UCSD-AML1 (cell line): ENCODE measurements at regions not wholly inside any gene's neighbourhood (a gene's known extent, or its start where the extent isn't known, plus 50 kb on each side); places are given as distances from the start of the nearest gene placed in this dataset.

ENCODE experiments used
- DNase-seq: peaks from one replicate; lab custom pipeline; 2025; ENCODE audit not compliant: unreplicated experiment; lab: John Stamatoyannopoulos, UW

DNA sequence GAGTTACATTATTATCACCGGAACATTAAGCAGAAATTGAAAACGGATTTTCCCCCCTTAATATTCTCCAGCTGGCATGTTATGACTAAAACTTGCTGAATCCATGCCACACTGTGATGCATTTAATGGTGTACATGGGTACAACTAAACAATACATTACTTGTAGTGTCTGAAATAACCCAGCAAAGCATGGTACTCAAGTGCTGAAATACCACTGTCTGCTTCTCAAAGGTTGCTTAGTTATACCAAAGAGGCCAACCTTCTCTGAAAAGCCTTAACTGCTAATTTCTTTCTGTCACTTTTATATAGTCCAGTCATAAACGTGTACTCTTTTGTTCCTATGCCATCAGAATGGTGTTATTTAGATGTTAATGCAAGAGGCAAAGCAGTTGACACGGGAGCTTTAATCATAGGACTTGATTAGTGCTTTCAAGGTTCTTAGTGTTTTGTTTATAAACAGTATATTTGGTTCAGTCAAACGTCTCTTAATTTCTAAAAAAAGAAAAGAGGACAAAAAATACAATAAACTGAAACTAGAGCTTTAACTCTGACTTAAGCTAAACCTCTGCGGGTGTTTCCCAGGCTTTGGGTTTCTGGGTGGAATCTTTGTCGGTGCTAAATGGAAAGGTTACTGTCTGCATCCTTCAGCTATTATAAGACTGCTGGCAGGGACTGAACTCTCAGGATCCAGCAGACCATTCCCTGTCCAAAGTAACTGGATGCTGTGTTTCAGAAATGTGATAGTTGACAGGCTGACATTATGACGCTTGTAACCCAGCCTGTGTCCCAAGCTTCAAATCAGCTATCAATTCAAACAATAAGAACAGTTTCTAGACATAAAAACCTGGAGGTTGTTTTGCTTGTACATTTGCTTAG lies 202.6 kb downstream of the PPP1R3A start:
- DNase-seq = no peak

DNA sequence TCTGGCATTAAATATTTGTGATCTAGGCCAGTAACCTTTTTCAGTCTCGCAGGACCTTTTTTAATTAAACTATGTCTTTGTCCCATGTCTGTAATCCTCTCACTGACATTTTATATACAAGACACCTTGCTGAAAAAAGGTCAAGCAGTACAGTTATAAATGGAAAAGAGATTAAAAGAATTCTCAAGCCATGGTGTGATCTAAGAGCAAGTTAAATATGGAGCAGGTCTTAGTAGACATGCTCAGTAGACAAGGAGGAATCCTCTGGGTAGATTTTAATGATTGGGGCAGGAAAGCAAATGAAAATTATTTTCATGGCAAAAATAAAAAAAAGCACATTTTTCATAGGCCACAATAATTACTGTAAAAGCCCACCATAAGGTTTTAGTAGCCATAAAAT lies 203.5 kb downstream of the PPP1R3A start:
- no peak for DNase-seq

DNA sequence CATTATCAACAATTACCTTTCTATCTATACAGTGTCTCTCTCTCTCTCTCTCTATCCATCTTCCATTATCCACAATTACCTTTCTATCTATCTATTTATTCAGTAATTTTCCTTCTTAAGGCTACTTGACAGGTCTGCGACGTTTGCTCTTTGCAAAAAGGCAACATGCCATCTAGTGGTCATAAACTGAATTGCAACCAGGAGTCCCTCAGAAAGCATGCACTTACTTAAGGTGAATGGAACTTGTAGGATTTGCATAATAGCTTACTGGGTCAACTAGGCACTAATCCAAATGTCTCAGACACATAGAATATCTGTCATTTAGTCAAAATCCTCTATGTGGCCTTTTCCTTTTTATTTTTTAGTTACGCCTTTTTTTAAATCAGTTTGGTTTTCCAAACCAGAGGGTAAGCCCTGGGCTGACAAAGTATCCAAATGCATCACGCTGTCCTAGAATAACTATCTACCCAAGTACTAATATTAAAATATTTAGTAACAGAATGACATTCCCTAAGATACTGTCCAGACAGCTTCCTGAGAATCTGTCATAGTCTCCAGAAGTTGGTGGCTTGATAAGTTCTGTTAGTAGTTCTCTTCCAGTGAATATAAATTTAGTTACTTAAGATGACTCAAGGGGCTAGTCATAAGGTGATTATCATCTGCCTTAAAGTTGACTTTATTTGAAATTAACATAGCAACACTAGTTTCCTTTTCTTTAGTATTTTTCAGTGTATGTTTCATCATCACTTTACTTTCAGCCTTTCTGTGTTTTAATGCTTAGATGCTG lies 208.3 kb downstream of the PPP1R3A start:
- DNase-seq = no peak

DNA sequence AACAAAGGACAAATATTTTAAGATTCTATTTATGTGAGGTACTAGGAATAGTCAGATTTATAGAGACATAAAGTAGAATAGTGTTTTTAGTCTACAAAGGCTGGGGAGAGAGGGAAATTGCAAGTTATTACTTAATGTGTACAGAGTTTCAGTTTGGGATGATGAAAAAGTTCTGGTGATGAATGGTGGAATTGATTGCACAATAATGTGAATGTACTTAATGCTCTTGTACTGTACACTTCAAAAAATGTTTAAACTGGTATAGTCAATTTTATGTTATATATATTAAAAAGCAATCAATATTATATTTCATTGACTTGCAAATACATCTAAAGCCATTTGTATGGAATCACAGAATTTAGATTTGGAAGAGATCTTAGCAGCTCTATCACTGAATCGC lies 213.4 kb downstream of the PPP1R3A start:
- DNase-seq = no peak

DNA sequence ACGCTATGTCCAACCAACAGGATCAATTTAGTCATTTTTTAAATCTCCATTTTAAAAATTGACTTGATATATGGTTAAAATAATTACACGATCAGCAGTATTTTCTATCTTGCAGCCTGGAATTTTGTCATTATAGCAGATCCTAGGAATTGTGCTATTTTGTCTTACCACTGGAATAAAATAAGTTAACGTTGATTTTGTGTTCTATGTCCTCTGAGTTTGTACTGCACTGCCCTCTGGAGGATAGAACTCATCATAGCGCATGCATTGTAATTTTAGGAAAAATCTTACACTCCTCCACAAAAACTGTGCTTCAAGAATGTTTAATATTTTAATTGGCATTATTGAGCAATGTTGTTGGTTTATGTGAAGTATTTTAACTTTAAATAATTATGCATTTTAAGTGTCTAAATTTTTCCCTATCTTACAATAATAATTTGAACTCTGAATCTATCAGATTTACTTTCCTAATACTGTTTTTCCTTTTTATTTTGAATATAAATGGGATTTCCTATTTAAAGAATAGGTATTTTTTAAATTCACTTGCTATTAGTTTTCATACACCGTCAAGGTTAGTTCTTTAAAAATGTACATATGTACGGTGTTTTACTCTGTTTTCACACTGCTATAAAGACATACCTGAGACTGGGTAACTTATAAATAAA lies 220.1 kb downstream of the PPP1R3A start:
- DNase-seq = no peak

DNA sequence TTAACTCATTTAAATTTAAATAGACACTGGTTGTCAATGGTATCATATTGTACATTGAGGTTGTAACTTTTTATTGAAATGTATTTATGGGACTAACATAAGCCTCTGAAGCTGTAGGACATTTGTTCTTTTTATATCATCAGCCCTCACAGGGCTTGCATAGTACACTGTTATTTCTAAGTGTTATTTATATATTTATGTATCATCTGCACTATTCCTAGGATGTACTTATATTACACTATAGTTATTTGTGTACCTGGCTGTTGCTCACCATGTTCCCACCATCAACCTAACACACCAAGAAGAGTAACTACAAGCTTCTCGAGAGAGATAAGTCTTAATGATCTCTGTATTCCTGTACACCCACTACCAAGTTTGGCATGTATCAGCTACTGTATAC lies 224.7 kb downstream of the PPP1R3A start:
- no peak for DNase-seq

DNA sequence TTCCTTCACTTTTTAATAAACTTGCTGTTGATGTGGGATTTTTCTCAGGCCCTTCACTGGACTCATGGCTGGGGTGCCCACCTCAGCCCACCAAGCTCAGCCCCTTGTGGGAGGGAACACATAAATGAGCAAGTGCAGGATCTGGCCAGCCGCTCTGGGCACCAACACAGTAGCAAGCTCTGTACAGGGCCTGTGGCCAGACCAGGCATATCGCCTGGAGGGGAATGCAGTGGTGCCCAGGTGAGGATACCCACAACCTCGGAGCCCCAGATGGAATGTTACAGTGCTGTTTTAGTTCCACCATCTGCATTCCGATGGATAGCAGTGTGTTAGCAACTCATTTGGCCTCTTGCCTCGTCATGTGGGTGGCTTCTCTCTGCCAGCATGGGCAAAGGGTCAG lies 234.6 kb downstream of the PPP1R3A start:
- no peak for DNase-seq

DNA sequence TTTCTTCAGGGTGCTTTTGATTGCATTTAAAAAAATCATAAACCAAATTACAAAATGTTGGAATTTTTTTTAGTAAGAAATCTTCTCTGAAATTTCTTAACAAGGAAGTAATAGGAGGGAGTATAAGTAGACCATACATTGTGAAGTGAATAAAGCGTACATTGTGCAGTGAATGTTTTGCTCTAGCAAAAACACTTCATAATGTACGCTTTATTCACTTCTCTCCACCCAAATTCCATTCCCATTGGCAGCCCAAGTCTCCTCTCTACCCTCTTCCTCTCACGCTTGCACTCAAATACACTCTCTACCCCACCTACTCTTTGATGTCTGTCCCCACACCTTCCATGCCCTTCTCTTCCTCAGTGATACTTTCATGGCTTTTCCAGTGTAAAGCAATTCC lies 241.0 kb downstream of the PPP1R3A start:
- DNase-seq = no peak

DNA sequence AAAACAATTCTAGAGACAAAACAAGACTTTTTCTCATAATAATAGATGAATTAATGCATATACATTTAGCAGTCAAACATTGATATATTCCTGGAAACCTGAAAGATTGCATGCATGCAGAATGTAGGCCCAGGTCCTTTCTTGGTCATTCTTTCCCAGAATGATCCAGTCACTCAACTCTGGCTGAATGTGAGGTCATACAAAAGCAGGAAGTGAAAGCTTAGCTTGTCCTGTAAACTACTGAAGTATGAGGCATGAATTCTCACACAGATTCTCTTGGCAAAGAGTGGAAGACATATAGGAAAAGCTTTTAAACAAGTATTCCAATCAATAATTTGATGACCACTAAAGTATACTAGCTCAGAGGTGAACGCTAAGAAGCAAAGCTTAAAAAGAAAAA lies 253.9 kb downstream of the PPP1R3A start:
- no peak for DNase-seq

DNA sequence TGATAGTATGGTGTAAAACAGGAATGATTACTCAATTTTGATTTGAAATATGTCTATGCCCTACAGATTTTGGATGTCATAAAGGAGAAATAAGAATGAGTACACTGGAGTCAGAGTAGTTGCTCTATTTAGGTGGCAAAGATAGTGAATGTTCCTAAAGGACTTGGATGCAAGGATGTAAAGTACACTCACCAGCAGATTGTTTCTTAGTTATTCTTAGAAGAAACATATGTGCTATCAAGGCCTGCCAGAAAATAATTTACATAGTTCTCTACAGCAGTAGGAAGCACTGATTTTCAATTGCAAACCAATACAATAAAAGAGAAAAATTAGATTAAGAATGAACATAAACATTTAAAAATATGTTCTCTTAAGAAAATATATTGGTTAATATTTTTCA lies 259.4 kb downstream of the PPP1R3A start:
- no peak for DNase-seq

DNA sequence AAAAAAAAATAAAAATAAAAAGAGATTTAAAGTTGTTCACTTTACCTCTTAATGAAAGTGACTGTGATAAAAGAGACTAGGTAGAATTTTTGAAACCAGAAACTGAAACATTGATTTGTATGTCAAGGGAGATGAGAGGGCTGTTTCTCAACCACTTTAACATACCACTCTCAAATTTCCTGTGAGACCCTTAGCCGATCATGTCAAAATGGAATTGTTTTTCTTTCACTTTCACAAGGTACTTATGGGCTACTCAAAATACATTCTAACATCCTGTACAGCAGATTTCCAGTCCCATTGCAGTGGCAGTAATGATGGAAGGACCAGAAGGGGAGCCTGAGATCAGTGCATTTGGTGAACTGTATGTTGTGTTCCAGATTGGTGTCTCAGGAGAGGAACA lies 261.2 kb downstream of the PPP1R3A start:
- DNase-seq = no peak

DNA sequence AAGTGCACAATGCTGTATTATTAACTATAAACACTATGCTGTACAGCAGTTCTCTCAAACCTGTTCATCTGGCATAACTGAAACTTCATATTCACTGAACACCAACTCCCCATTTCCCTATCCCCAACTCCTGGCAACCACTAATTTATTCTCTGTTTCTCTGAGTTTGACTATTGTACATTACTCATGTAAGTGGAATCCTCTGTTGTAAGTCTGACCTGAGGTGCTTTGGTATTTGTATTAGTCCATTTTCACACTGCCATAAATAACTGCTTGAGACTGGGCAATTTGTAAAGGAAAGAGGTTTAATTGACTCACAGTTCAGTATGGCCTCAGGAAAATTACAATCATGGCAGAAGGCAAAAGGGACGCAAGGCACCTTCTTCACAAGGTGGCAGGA lies 266.3 kb downstream of the PPP1R3A start:
- DNase-seq = no peak

DNA sequence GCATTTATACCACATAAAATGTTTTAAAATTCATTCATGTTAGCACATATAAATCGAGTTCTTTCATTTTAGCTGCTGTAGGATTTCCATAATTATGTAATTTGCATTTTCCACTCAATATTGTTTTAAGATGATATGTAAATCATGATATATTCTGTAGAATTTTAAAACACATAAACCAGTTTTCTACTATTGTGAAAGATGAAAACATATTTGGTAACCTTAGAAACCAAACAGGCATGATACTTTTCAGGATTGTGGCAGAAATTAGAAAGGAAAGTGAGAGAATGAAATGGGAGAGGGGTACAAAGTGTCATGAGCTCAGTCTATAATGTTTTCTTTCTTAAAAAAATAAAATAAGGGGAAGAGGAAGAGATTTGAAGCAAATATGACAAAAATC lies 269.3 kb downstream of the PPP1R3A start:
- no peak for DNase-seq

DNA sequence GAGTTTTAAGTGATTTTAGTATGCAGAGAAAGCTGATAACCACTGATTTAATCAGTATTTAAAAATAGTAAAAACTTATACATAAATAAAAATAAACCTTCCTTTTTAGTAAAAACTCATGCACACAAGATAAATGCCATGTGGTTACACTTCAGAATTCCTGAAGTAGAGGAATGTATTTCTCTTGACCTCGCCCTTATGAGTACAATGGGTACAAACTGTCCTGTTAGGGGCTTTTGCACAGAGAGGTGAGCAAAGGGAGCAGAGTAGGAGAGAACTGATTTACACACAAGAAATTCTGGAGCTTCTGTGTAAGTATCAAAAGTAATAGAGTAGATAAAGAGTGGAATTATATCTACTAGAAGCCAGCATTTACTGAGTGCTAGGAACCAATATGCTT lies 279.6 kb downstream of the PPP1R3A start:
- DNase-seq = no peak

DNA sequence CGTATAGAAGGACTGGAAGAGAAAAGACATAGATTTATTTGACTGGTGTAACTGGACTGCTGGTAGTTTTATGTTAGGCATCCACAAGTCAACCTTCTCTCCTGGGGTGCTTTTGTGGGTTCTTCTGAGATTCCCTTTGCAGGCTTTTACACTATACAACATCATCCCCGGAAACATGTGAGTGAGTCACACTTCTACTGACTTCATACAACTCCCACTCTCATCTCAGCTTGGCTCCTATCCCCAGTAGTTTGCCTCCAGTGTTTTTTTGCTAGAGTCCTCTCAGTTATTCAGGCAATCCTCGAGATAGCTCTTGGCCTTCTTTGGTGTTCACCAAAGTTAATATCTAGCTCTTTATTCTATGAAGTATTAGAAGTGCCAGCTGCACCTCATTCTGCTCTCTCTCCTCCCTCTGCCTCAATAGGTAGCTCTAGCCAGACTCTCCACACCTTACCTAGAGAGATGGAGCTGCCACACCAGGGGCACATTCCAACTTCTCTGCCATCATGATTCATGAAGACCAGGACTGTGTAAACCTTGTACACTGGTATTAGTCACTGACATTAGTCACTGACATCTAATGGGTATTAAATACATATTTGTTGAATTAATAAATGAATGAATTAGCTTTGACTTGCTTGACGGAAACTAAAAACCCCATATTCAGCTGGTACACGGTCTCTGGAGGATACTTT lies 281.9 kb downstream of the PPP1R3A start:
- no peak for DNase-seq

DNA sequence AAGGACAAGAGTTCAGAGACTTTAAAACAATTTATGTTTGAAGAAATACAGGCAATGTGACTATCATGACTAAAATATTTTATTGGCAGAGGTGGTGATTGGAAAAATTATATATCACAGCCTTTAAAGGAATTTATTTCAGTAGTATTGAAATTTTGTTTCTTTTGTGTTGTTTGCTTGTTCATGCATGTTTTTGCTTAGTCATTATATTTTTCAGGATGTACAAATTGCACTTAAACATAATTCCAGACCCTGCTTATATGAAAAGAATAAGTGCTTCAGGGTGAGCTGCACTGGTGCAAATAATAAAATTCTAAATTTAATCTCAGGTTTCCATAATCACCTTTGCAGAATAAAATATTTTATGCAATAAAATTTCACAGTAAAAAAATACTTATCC lies 283.3 kb downstream of the PPP1R3A start:
- DNase-seq = no peak

DNA sequence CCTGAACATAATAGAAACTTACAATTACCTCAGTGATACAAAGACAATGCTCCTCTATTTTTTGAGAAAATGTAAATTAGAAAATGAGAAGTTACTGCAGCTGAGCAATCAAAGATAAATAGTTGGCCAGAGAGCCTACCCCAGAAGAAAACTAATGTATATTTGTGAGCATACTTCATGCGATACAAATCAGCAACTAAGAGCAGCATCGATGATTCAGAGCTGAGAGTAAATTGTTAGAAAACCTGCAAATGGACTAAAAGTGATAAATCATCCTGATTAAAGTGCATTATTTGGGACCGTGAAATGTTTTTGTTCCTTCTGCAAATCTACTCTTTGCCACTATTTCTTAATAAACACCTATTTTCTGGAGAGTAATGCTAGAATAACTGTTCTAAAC lies 285.7 kb downstream of the PPP1R3A start:
- DNase-seq = no peak

DNA sequence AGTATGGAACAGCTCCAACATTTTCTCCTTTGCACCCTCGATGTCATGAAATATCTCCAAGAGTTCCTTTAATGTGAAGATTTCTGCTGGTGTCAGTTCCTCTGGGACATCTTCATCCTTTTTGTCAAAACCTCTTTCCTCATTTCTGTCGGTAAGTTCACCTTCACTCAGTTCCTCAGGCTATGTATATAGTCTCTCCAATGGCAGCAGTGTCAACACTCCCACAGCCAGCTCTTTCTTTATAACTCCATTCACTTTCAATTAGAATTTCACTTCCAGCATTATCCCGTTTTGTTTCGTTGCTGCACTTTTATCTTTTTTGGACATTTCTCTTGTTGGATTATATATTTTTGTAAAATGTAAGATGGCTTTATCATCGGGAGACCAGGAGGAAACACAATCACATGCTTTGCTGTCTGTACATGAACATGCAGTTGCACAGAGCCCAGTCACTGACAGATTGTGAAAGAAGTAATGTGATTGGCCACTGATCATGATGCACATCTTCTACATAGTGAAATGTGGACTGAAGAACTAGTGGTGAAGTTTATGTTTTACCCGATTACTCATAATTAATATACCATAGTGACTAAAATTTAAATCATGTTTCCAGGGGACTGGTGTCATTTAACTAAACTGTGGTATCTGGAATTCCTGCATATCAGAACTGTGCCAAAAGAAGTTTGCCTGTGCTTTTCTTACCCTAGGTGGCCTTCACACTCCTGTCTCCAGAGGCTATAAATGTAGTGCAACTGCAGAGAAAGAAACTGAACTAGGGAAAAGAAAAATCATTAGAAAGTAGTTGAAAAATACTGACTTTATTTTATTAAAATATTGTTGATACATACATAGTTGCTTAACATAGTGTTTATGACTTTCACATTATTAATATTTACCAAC lies 289.6 kb downstream of the PPP1R3A start:
- no peak for DNase-seq

DNA sequence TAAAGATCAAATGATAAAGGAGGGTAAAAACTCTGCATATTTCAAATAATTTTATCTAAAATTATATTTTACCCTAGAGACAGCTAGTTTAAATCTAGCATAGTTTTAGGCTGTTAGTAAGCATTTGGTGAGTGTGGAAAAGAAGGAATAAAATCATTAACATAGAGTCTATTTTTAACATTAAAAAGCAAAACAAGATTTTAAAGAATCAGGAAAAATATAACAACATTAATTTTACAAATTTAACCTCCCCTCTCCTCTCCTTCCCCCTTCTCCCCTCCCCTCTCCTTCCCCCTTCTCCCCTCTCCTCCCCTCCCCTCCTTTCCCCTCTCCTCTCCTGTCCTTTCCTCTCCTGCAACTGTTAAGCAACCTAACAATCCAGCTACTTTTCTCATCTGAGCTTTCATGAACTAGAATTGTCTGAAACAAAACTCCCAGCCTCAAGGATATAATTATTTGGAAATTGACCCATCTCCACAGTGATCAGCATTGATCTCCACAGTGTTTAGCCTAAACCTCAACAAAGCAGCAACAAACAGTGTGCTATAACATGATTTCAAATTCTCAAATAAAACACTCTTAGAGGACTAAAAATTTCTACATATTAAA lies 293.2 kb downstream of the PPP1R3A start:
- no peak for DNase-seq

DNA sequence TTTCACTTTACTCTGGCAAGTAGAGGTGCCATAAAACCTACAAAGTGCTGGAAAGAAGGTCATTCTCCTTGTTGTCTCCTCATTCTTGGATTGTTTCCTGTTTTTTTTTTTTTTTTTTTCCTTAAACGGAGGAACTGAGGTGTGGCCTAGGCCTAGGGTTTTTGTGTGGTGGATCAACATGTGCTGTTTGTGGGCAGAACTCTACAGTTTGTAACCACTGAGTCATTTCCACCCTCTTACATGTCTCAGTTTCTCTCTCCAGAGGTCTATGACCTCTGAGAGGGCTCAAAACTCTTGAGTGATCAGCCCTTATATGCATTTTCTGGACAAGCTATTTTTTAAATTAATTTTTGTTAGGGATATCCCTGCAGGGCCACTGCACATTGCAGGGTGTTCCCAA lies 296.0 kb downstream of the PPP1R3A start:
- no peak for DNase-seq
